Esophagus squamous epithelium (tissue), 4 donors: ENCODE measurements at regions not wholly inside any gene's neighbourhood (a gene's known extent, or its start where the extent isn't known, plus 50 kb on each side); places are given as distances from the start of the nearest gene placed in this dataset.

Experiments used
- CTCF ChIP-seq, 6 experiments: fragments of 450-650 bp in 4 of 6; fragments of 200-600 bp in 2 of 6; sonication (generic) in 2 of 6; IDR thresholded peaks; one replicate each; pipeline ENCODE4 v1.5.1; 2016 to 2019; ENCODE audit warnings: antibody characterized with exemption in 6 of 6, mild to moderate bottlenecking in 4 of 6, moderate library complexity in 4 of 6
- POLR2A ChIP-seq, 4 donors: fragments of 450-650 bp; IDR thresholded peaks; one replicate each; pipeline ENCODE4 v1.6.1; 2017; ENCODE audit warnings: antibody characterized with exemption in 4 of 4, mild to moderate bottlenecking in 4 of 4, moderate library complexity in 3 of 4

GRCh38 chr20:56872620-56873458 is 243.7 kb downstream of the TFAP2C start:
- TF ChIP-seq CTCF (IDR thresholded peaks at IDR 0.05) (peak in 1 of 6 experiments; percentile 29), POLR2A (IDR thresholded peaks at IDR 0.05) (no peak)
